HEK293 (cell line): ENCODE measurements at regions not wholly inside any gene's neighbourhood (a gene's known extent, or its start where the extent isn't known, plus 50 kb on each side); places are given as distances from the start of the nearest gene placed in this dataset.

Source experiments
- AEBP2 ChIP-seq: fragments of 450-650 bp; formaldehyde crosslinking; IDR thresholded peaks from 2 replicates; pipeline ENCODE4 v1.5.1; 2016; ENCODE audit warnings: missing biosample characterization, missing genetic modification characterization, borderline replicate concordance
- BCL11B ChIP-seq: fragments of 450-650 bp; formaldehyde crosslinking; IDR thresholded peaks from 2 replicates; pipeline ENCODE4 v1.5.1; 2016; ENCODE audit warnings: low read depth, missing biosample characterization, missing genetic modification characterization
- GLI4 ChIP-seq: fragments of 450-650 bp; formaldehyde crosslinking; IDR thresholded peaks from 2 replicates; pipeline ENCODE4 v1.5.1; 2016; ENCODE audit warnings: missing biosample characterization, missing genetic modification characterization
- GLIS1 ChIP-seq: fragments of 450-650 bp; formaldehyde crosslinking; IDR thresholded peaks from 2 replicates; pipeline ENCODE4 v1.5.1; 2016; ENCODE audit warnings: missing biosample characterization, missing genetic modification characterization
- HOXA7 ChIP-seq: sonication (generic); formaldehyde crosslinking; IDR thresholded peaks from 2 replicates; pipeline ENCODE4 v1.8.1; 2022; ENCODE audit warnings: missing genetic modification reagents, borderline replicate concordance
- MYNN ChIP-seq: fragments of 450-650 bp; formaldehyde crosslinking; IDR thresholded peaks from 2 replicates; pipeline ENCODE4 v1.5.1; 2016; ENCODE audit warnings: missing biosample characterization, missing genetic modification characterization, borderline replicate concordance
- OSR2 ChIP-seq: fragments of 450-650 bp; formaldehyde crosslinking; IDR thresholded peaks from 2 replicates; pipeline ENCODE4 v1.5.1; 2016; ENCODE audit warnings: missing biosample characterization, missing genetic modification characterization
- OVOL3 ChIP-seq: fragments of 450-650 bp; formaldehyde crosslinking; IDR thresholded peaks from 2 replicates; pipeline ENCODE4 v1.5.1; 2016; ENCODE audit warnings: missing biosample characterization, missing genetic modification characterization
- PRDM1 ChIP-seq: fragments of 450-650 bp; formaldehyde crosslinking; IDR thresholded peaks from 2 replicates; pipeline ENCODE4; 2016; ENCODE audit warnings: missing biosample characterization, missing genetic modification characterization
- PRDM6 ChIP-seq: fragments of 450-650 bp; formaldehyde crosslinking; IDR thresholded peaks from 2 replicates; pipeline ENCODE4 v1.5.1; 2017; ENCODE audit warnings: missing biosample characterization, missing genetic modification characterization
- REPIN1 ChIP-seq: fragments of 450-650 bp; formaldehyde crosslinking; IDR thresholded peaks from 2 replicates; pipeline ENCODE4 v1.5.1; 2017; ENCODE audit warnings: missing biosample characterization, missing genetic modification characterization, low read depth
- SALL2 ChIP-seq: fragments of 450-650 bp; formaldehyde crosslinking; IDR thresholded peaks from 2 replicates; pipeline ENCODE4 v1.5.0; 2017; ENCODE audit warnings: missing biosample characterization, mild to moderate bottlenecking, missing genetic modification characterization, borderline replicate concordance
- SETDB1 ChIP-seq: IDR thresholded peaks from one replicate; pipeline ENCODE4 v1.6.1; 2017; ENCODE audit warnings: mild to moderate bottlenecking, low read length, moderate library complexity, mixed read lengths; ENCODE audit not compliant: insufficient read length
- SP7 ChIP-seq: fragments of 450-650 bp; formaldehyde crosslinking; IDR thresholded peaks from 2 replicates; pipeline ENCODE4 v1.5.1; 2016; ENCODE audit warnings: missing biosample characterization, missing genetic modification characterization
- TSHZ1 ChIP-seq: fragments of 450-650 bp; formaldehyde crosslinking; IDR thresholded peaks from 2 replicates; pipeline ENCODE4 v1.5.1; 2016; ENCODE audit warnings: missing biosample characterization, missing genetic modification characterization, borderline replicate concordance
- ZBTB1 ChIP-seq: fragments of 450-650 bp; formaldehyde crosslinking; IDR thresholded peaks from 2 replicates; pipeline ENCODE4 v1.5.1; 2016; ENCODE audit warnings: missing biosample characterization, missing genetic modification characterization
- ZBTB21 ChIP-seq: fragments of 450-650 bp; formaldehyde crosslinking; IDR thresholded peaks from 2 replicates; pipeline ENCODE4 v1.5.1; 2017; ENCODE audit warnings: missing biosample characterization, missing genetic modification characterization
- ZBTB26 ChIP-seq: fragments of 450-650 bp; formaldehyde crosslinking; optimal IDR thresholded peaks from 2 replicates; pipeline ENCODE3; 2016; ENCODE audit warnings: missing biosample characterization, mild to moderate bottlenecking, missing genetic modification characterization
- ZBTB6 ChIP-seq: fragments of 450-650 bp; formaldehyde crosslinking; IDR thresholded peaks from 2 replicates; pipeline ENCODE4 v1.5.1; 2017; ENCODE audit warnings: missing biosample characterization, missing genetic modification characterization
- ZBTB7A ChIP-seq: fragments of 450-650 bp; formaldehyde crosslinking; IDR thresholded peaks from 2 replicates; pipeline ENCODE4 v1.5.1; 2016; ENCODE audit warnings: low read depth, missing biosample characterization, missing genetic modification characterization
- ZEB2 ChIP-seq: fragments of 450-650 bp; formaldehyde crosslinking; IDR thresholded peaks from 2 replicates; pipeline ENCODE4 v1.5.1; 2016; ENCODE audit warnings: missing biosample characterization, missing genetic modification characterization
- ZFP3 ChIP-seq: fragments of 450-650 bp; formaldehyde crosslinking; IDR thresholded peaks from 2 replicates; pipeline ENCODE4 v1.5.1; 2016; ENCODE audit warnings: low read depth, missing biosample characterization, missing genetic modification characterization
- ZNF266 ChIP-seq: fragments of 450-650 bp; formaldehyde crosslinking; IDR thresholded peaks from 2 replicates; pipeline ENCODE4 v1.5.1; 2016; ENCODE audit warnings: missing biosample characterization, missing genetic modification characterization, low read depth
- ZNF530 ChIP-seq: fragments of 450-650 bp; formaldehyde crosslinking; IDR thresholded peaks from 2 replicates; pipeline ENCODE4 v1.5.1; 2016; ENCODE audit warnings: low read depth, missing biosample characterization, missing genetic modification characterization
- ZNF585B ChIP-seq: fragments of 450-650 bp; formaldehyde crosslinking; IDR thresholded peaks from 2 replicates; pipeline ENCODE4 v1.5.1; 2016; ENCODE audit warnings: missing biosample characterization, missing genetic modification characterization
- ZNF677 ChIP-seq: fragments of 450-650 bp; IDR thresholded peaks from 2 replicates; pipeline ENCODE4 v1.5.0; 2018; ENCODE audit warnings: missing biosample characterization, mild to moderate bottlenecking, missing genetic modification characterization, moderate library complexity
- ZNF76 ChIP-seq: fragments of 450-650 bp; formaldehyde crosslinking; IDR thresholded peaks from 2 replicates; pipeline ENCODE4; 2016; ENCODE audit warnings: low read depth, missing biosample characterization, missing genetic modification characterization, borderline replicate concordance
- ZNF791 ChIP-seq: fragments of 450-650 bp; formaldehyde crosslinking; IDR thresholded peaks from 2 replicates; pipeline ENCODE4 v1.5.1; 2016; ENCODE audit warnings: missing biosample characterization, missing genetic modification characterization
- ZSCAN16 ChIP-seq: fragments of 450-650 bp; formaldehyde crosslinking; IDR thresholded peaks from 2 replicates; pipeline ENCODE4 v1.5.1; 2016; ENCODE audit warnings: missing biosample characterization, missing genetic modification characterization

GRCh38 chr17:74116087-74116717 lies 87.3 kb upstream of the RPL38 start (continued):
- TF ChIP-seq ZBTB6 (tag by site-specific recombination) (no peak), ZNF530 (tag by site-specific recombination) (no peak), ZBTB26 (tag by site-specific recombination) (no peak), ZBTB7A (tag by site-specific recombination) (no peak), PRDM6 (peak; percentile 65; the same call in 1 of the 2 replicates), ZBTB1 (no peak), HOXA7 (CRISPR knock-in tag) (no peak), ZEB2 (no peak), PRDM1 (tag by site-specific recombination) (0 out of 2 replicates have a peak, but pooled peaks have one; percentile 18), ZNF76 (no peak), ZNF585B (no peak), OSR2 (tag by site-specific recombination) (no peak), TSHZ1 (tag by site-specific recombination) (no peak), ZBTB21 (tag by site-specific recombination) (peak; percentile 46; the same call in 1 of the 2 replicates), ZNF266 (no peak), GLI4 (tag by site-specific recombination) (no peak), SP7 (tag by site-specific recombination) (peak; percentile 91), REPIN1 (tag by site-specific recombination) (no peak), OVOL3 (no peak), BCL11B (tag by site-specific recombination) (no peak), ZSCAN16 (tag by site-specific recombination) (no peak), GLIS1 (tag by site-specific recombination) (peak; percentile 91), MYNN (tag by site-specific recombination) (no peak), SALL2 (tag by site-specific recombination) (no peak), ZNF677 (tag by site-specific recombination) (no peak), AEBP2 (tag by site-specific recombination) (no peak), ZNF791 (no peak), SETDB1 (no peak), ZFP3 (tag by site-specific recombination) (no peak)
